Stimulated activated CD8-positive, alpha-beta memory T cell treated with anti-CD3 and anti-CD28 coated beads, Interleukin-12 subunit alpha, Interleukin-12 subunit beta, amount 100 ng/mL, for 24 hours (primary cell): ENCODE measurements at regions not wholly inside any gene's neighbourhood (a gene's known extent, or its start where the extent isn't known, plus 50 kb on each side); places are given as distances from the start of the nearest gene placed in this dataset.
"Not testable (repeated sequence)": the region's sequence is repeated elsewhere in the genome, so short reads cannot be mapped to it uniquely, and the experiment has no call there.

ENCODE experiments used
- DNase-seq: peaks from one replicate; pipeline ENCODE4 v3.0.0-alpha.2; 2020; ENCODE audit errors: extremely low read depth

DNA sequence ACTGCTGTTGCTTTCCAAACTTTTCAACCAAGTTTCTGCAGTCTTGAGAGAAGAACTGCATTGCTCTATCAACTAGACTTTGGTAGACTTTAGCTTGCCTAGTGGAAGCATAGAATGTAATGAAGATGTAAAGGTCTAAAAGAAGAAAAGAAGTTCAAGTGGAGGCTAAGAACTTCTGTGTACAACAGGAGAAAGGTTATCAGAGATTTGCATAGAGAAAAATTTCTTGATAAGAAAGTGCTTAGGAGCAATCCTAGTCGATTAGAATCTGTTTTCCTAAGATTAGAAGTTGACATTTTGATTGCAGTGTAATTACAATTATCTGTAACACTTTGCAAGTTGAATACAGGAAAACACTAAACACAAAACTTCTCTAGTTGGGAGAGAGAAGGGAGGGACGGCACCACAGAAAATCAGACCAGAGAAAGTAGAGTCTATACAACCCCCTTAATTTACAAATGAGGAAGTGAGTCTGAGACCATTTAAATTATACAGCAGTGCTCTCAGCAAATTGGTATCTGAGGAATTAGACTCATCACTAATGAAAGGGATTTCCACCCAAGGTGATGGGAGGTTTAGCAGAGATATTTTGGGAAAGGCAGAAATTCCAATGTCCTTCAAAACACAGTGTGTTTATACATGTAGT, 194.3 kb upstream of the MARCKS start:
- DNase-seq = no peak

- DNase-seq = no peak
These were observed 192.2 kb upstream of the MARCKS start for GRCh38 chr6:113664909-113665308.

DNA sequence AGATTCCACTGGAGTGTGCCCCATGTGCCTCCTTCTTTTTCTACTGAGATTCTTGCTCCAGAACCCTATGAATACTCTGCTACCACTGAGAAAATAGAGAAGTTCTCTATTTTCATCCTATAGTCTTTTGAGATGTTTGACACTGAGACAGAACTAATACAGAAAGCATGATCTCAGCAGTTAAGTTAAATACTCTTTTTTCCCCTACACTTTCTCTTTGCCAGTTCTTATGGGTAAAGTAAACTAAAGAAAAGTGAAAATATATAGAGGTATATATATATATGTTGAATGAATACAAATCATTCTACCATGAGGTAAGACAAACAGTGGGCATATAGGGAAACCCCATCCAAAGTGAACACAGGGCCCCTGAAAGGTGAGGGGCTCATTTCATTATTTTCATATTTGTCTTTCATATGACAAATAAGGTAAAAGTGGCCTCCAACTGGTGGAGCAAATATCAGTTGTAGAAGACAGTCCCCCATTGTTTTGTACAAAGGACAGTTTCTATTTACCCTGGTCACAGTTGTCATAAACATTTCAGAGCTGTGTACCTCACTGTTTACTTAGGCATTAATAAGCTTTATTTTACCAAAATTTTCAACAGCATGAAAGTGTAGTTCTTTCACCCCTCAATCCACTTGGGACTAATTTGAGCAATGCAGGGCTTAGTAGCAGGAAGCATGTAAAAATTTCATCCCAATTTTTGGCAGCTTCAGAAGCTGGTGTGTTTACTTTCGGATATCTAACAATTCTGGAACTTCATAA, 188.3 kb upstream of the MARCKS start:
- no peak for DNase-seq

- no peak for DNase-seq
These were observed 187.5 kb upstream of the MARCKS start for GRCh38 chr6:113669606-113670005.

- no peak for DNase-seq
These were observed 185.7 kb upstream of the MARCKS start for GRCh38 chr6:113671421-113671820.

DNA sequence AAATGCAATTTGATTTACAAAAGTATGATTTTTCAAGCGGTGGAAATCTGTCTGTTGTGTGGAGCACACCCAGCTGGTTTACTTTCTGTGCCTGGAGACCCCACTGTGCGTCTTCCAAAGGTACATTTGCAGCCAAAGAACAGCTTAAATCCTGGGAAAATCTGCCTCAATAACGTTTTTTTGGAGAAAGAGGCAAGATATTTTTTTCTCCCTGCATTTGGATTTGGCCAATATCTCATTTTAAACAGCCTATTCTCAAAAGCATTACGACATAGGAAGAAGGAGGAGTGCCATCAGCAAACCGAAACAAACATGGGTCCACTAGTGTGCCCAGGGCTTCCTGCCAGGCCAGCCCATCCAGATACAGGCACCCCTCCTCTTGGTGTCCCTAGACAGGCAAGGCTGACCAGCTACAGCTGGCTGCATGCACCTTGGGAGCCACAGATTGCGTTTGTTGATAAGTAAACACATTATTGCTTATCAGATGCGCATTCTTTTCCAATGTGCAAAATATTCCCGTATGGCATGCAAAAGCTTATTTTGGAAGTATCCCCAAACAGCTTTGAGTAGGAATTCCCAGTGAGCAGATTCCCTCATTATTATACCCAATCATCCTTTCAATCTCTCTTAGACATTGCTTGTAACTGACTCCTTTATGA, 184.5 kb upstream of the MARCKS start:
- no peak for DNase-seq

DNA sequence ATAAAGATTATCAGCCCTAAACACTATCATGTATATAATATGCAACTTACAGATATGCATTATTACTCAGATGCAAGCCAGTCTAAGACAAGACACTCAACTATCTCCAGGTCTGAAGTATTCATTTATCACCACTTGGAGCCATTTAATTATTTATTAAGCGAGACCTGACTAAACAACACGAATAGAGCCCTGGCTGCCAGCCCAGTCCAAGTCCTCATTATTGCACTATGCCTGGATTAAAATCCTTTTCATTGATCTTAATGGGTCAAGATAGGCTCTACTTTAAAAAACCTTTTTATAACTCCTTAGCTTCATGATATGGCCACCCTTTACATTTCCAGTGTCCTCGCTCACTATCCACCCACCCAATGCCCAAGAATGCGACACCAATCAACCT, 183.1 kb upstream of the MARCKS start:
- DNase-seq = no peak

DNA sequence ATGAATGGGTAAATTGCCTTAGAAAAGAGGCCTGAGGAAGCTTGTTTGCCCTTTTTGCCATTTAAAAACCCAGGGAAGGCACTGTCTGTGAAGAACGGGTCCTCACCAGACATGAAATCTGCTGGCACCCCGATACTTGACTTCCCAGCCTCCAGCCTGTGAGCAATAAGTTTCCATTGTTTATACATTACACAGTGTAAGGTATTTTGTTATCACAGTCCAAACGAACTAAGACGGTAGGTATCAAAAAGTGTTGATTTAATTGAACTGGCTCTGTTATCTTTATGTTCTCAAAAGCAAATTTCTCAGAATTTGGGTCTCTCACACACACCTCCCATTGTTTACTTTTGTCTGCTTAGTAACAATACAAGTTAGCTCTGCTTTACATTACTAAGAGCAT, 181.1 kb upstream of the MARCKS start:
- no peak for DNase-seq

- no peak for DNase-seq
These were observed 180.2 kb upstream of the MARCKS start for GRCh38 chr6:113676968-113677367.

DNA sequence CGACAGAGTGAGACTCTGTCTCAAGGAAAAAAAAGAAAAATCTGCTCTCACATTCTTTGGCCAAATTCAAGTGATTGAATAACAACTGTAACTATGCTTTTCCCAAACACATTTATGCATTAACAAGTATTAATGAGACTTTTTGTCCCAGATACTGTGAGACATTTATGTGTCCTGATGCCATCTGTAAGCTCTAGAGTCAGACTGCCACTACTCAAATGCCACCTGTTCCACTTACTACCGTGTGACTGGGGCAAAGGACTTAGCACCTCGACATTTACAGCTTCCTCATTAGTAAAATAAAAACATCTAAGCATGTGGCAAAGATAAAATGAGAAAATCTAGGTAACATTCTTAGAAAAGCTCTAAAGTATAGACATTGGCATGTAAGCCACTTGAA, 178.1 kb upstream of the MARCKS start:
- DNase-seq = no peak

- DNase-seq = no peak
These were observed 176.8 kb upstream of the MARCKS start for GRCh38 chr6:113680301-113680700.

DNA sequence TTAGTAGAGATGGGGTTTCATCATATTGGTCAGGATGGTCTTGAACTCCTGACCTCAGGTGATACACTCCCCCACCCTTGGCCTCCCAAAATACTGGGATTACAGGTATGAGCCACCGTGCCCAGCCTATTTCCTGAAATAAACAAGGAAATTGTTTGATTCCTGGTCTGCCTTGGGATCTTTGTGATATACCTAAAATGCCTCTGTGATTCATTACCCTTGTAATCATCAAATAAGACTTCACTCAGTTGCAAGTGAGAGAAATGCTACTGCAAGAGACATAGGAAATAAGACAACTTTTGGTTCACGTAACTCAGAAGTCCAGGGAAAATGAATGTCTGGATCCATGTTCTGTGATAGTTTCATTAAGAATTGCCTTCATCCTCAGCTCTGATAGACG, 173.2 kb upstream of the MARCKS start:
- DNase-seq = no peak

DNA sequence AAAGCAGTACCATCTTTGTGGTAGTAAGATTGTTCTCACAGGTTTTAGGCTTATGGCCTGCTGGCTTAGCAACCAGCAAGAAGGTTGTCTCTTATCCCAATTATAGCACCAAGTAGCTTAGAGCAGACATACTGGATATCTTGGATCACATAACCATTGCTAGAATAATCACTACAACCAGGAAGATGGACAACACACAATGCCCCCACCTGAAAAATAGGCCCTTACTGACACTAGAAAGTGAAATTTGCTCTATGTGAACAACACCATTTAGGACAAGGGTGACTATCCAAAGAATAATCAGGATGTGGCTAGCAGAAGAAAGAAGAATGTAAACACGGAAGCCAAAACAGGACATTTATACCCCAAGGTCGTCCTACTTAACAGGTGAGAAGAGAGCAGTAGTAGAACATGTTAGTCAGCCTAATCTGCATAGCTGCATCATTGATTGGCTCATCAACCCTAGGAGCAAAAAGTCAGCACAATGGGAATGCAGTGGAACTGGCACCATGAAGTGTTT, 172.7 kb upstream of the MARCKS start:
- DNase-seq = no peak

- DNase-seq = no peak
These were observed 171.1 kb upstream of the MARCKS start for GRCh38 chr6:113686049-113686448.

- DNase-seq = not testable (repeated sequence)
These were observed 167.5 kb upstream of the MARCKS start for GRCh38 chr6:113689620-113690019.

- DNase-seq = no peak
These were observed 166.6 kb upstream of the MARCKS start for GRCh38 chr6:113690281-113691259.

DNA sequence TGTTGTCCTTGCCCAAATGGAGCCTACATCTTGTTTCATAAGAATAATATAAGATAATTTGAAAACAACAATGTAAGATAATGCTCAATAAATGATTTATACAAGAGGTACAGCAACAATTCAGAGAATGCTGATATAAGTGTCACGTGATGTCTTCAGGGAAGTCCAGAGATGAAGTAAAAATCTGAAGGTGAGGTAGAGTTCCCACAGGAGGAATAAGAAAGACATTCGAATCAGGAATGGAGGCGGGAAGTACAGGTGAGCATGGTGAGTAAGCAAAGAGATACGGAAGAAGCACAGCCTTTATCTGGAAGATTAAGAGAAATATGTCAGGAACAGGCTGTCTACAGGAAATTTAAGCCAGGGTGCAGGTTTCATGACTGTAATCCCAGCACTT, 165.9 kb upstream of the MARCKS start:
- no peak for DNase-seq

- DNase-seq = no peak
These were observed 163.3 kb upstream of the MARCKS start for GRCh38 chr6:113693851-113694250.

GRCh38 chr6:113694278-113695077, 162.7 kb upstream of the MARCKS start:
- no peak for DNase-seq

- no peak for DNase-seq
These were observed 161.6 kb upstream of the MARCKS start for GRCh38 chr6:113695516-113695915.

GRCh38 chr6:113696960-113697359, 160.2 kb upstream of the MARCKS start:
- DNase-seq = no peak
